T-cell (primary cell): ENCODE measurements at regions not wholly inside any gene's neighbourhood (a gene's known extent, or its start where the extent isn't known, plus 50 kb on each side); places are given as distances from the start of the nearest gene placed in this dataset.

Experiments
- ATAC-seq, 4 experiments: fragments of 200-7000 bp in 3 of 4; fragments of 150-1000 bp in 1 of 4; cut with Tn5 transposase; replicated peaks in 1 of 4; 1 replicate in 3 of 4; 2 replicates in 1 of 4; pipeline ENCODE4 v1.10.0; 2021; ENCODE audit warnings: moderate library complexity in 3 of 4, mild to moderate bottlenecking in 2 of 4, moderate number of reproducible peaks in 1 of 4
- CTCF ChIA-PET, 2 donors: fragments of 300-600 bp; sonication (Branson Sonifier 250); formaldehyde crosslinking; loops; one replicate each; lab custom pipeline; 2022; ENCODE audit warnings: antibody characterized with exemption in 2 of 2; lab: Charles Lee
- POLR2A ChIA-PET, 2 donors: fragments of 300-600 bp; sonication (Branson Sonifier 250); formaldehyde crosslinking; loops; one replicate each; lab custom pipeline; 2022; ENCODE audit warnings: antibody characterized with exemption in 2 of 2; lab: Charles Lee
- DNase-seq, 35 experiments: peaks; one replicate each; pipeline versions ENCODE4 v3.0.0 to v3.0.0-alpha.2; 2013 to 2023
- H3K27ac ChIP-seq: one replicate; pipeline ENCODE4 v1.5.1; 2013; ENCODE audit warnings: low read length
- H3K27me3 ChIP-seq, 2 experiments: replicated peaks in 1 of 2; 1 replicate in 1 of 2; 2 replicates in 1 of 2; pipeline versions ENCODE4 v1.6.1 to v1.7.0; 2013; ENCODE audit warnings: low read length in 1 of 2, mixed read lengths in 1 of 2; ENCODE audit not compliant: control insufficient read depth in 2 of 2, insufficient read depth in 2 of 2; ENCODE audit errors: extremely low read depth in 1 of 2
- H3K36me3 ChIP-seq, 2 donors: 1 replicate in 1 of 2; 2 replicates in 1 of 2; pipeline versions ENCODE4 v1.6.1 to v1.7.0; 2013; ENCODE audit warnings: low read length in 1 of 2; ENCODE audit not compliant: control insufficient read depth in 2 of 2, insufficient read depth in 1 of 2; ENCODE audit errors: extremely low read depth in 1 of 2
- H3K4me1 ChIP-seq, 2 experiments: 1 replicate in 1 of 2; 2 replicates in 1 of 2; pipeline versions ENCODE4 v1.6.1 to v1.7.0; 2013; ENCODE audit warnings: low read length in 2 of 2, mixed read lengths in 1 of 2; ENCODE audit not compliant: insufficient read depth in 2 of 2, control insufficient read depth in 1 of 2; ENCODE audit errors: extremely low read depth in 1 of 2
- H3K4me3 ChIP-seq, 2 donors: 1 replicate in 1 of 2; 2 replicates in 1 of 2; pipeline versions ENCODE4 v1.5.1 to v1.7.0; 2013; ENCODE audit warnings: mild to moderate bottlenecking in 2 of 2, low read length in 1 of 2, moderate library complexity in 1 of 2; ENCODE audit not compliant: control insufficient read depth in 1 of 2; ENCODE audit errors: extremely low read depth in 1 of 2
- H3K9me3 ChIP-seq: 2 replicates; pipeline ENCODE4 v1.7.0; 2013
- H3K27ac Mint-ChIP-seq, 2 donors: one replicate each; pipeline ENCODE4 v1.8.0; 2020 to 2021; ENCODE audit warnings: mild to moderate bottlenecking in 2 of 2, mixed read lengths in 2 of 2
- H3K27me3 Mint-ChIP-seq, 2 donors: one replicate each; pipeline ENCODE4 v1.8.0; 2021 to 2022; ENCODE audit warnings: mixed read lengths in 2 of 2
- H3K36me3 Mint-ChIP-seq: one replicate; pipeline ENCODE4 v1.8.0; 2021; ENCODE audit warnings: mixed read lengths
- H3K4me1 Mint-ChIP-seq, 3 donors: one replicate each; pipeline ENCODE4 v1.8.0; 2020 to 2022; ENCODE audit warnings: mixed read lengths in 3 of 3, mild to moderate bottlenecking in 1 of 3
- H3K4me3 Mint-ChIP-seq, 3 donors: one replicate each; pipeline ENCODE4 v1.8.0; 2020 to 2022; ENCODE audit warnings: mild to moderate bottlenecking in 3 of 3, mixed read lengths in 3 of 3, moderate library complexity in 3 of 3
- H3K9me3 Mint-ChIP-seq, 3 donors: one replicate each; pipeline ENCODE4 v1.8.0; 2020 to 2022; ENCODE audit warnings: mixed read lengths in 3 of 3
- WGBS: methylation state at CpG from one replicate; pipeline ENCODE4 v1.1.5; 2013; ENCODE audit warnings: missing lambda C conversion rate; ENCODE audit not compliant: insufficient coverage; 5-methylcytosine and 5-hydroxymethylcytosine counted together

DNA sequence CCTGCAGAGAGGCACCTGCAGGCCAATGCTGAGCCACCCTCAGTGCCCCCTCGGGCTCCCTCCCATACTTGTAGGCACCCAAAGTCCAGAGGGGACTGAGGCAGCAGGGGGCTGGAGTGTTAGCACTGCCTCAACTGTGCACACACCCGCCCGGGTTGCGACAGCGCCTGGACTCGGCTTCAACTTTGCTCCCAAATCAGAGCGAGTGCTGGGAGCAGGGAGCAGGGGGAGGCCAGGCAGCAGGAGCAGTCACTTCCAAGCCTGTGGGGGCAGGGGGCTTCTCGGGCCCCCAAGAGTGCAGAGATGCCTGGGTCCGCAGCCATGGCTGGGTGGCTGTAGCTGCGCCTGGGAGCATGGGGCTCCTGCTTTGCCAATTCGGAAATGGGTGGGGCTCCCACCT lies 79.5 kb downstream of the DISP1 start:
- Mint-ChIP-seq H3K27ac (no peak overlapping the region), H3K27me3 (no peaks in the 10 kb centered on the region), H3K4me1 (peaks cover 17 to 20% (median 18%) of the 10 kb centered on the region in 3 donors), H3K36me3 (peaks cover 11% of the 10 kb centered on the region), H3K9me3 (no peaks in the 10 kb centered on the region), H3K4me3 (no peak overlapping the region)
- Histone ChIP-seq H3K9me3 (no peaks in the 10 kb centered on the region), H3K27me3 (no peaks in the 10 kb centered on the region), H3K4me1 (peaks cover 0 to 11% of the 10 kb centered on the region in 2 experiments), H3K36me3 (no peaks in the 10 kb centered on the region), H3K4me3 (no peak overlapping the region), H3K27ac (no peak overlapping the region)
- WGBS: 99% methylated on average over 11 of the region's 11 CpGs
- ChIA-PET POLR2A (no interaction called here), CTCF (no interaction called here)
- no peak for ATAC-seq
- DNase-seq: no peak

DNA sequence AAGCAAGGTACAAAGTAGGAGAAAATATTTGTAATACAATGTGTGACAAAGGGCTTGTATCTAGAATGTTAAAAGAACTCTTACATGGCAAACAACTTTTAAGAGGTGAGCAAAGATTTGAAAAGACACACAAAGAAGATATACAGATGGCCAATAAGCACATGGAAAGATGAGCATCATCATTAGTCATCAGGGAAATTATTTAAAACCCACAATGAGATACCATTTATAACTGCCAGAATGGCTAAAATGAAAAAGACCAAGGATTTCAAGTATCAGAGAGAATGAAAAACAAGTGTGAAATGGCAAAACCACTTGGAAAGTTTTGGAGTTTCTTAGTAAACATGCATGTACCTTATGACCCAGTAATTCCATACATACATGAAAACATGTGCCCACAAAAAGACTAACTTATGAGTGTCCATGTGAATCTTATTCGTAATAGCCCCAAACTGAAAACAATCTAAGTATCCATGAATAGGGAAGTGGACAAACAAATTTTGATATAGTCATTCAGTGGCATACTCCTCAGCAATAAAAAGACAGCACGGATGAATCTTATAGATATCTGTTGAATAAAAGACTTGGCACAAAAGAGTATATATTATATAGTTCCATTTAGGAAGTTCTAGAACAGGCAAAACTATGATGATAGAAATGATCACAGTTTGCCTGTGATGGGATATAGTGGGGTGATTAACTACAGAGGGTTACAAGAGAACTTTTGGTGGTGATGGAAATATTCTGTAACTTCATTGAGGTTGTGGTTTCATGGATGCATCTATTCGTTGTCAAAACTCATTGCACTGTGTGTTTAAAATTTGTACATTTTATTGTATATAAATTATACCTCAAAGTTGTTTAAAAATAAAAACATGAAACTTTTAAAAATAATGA lies 82.0 kb downstream of the DISP1 start:
- POLR2A ChIA-PET: no interaction called here
- H3K9me3 Mint-ChIP-seq: no peaks in the 10 kb centered on the region
- Histone ChIP-seq H3K27ac (no peak overlapping the region), H3K27me3 (no peaks in the 10 kb centered on the region), H3K9me3 (no peaks in the 10 kb centered on the region), H3K4me1 (peaks cover 0 to 11% of the 10 kb centered on the region in 2 experiments), H3K4me3 (no peak overlapping the region), H3K36me3 (no peaks in the 10 kb centered on the region)
- ATAC-seq: no peak
- DNase-seq: no peak
- H3K27me3 Mint-ChIP-seq: no peaks in the 10 kb centered on the region
- peak overlapping the region; percentile 6 to 44 (median 43) for H3K4me3 Mint-ChIP-seq
- peaks cover 18% of the 10 kb centered on the region for H3K36me3 Mint-ChIP-seq
- WGBS: no CpG with 5 or more reads among the region's 3 CpGs
- peaks cover 14 to 17% (median 17%) of the 10 kb centered on the region in 3 donors for H3K4me1 Mint-ChIP-seq
- peak overlapping the region; percentile 33 to 76 for H3K27ac Mint-ChIP-seq
- CTCF ChIA-PET: no interaction called here

DNA sequence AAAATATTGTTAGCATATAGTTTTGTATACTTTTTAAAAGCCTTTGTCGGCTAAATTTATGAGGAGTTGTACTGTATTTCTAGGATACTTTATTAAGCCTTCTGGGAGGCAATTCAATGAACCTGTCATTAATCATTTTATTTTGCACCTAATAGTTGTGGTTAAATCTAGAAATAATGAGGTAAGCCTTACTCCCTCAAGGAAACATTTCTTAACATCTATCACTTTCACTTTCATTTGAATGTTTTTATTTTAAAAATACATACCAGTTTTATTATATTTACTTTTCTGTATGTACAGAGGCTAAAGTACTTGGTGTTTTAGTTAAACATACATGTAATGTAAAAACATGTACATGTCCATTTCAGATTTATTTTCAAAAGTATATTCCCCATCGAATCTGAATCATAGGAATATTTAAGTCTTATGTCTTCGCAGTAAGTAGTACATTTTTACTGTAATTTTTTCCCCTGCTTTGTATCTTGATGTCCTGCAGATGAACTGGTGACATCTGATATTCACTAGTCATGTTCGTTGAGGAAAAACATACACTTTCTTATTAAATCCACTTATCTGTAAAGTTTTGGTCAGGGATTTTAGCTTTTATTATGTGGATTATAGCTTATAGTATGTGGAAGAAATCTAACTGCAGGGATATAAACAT lies 82.8 kb downstream of the DISP1 start:
- no peak for ATAC-seq
- H3K4me3 ChIP-seq: no peak overlapping the region

DNA sequence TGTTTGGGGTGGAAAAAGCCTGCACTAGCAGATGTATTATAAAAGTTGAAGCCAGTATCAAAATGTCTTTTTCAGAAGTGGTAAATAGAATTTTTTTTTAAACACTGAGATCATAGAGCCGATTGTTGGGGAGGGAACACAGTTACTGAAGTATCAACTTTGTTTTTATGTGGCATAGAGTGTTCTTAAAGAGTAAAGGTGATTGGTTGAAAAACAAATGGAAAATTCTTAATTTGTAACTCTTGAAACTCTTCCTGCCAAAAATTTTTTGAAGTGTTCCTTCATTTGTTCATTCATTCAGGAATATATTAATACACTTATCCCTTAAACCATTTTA lies 83.3 kb downstream of the DISP1 start:
- ChIA-PET POLR2A (interaction anchor here in 1 of 2 donors (0.7 kb wide), 1 partner anchor 1220 kb away, joined by 3 read pairs; no protein-coding TSS in a partner anchor), CTCF (no interaction called here)
- H3K4me3 Mint-ChIP-seq: peak overlapping the region; percentile 65 to 68 (median 67)
- DNase-seq (no peak), ATAC-seq (peak in 1 of 4 experiments; percentile 51)
- Histone ChIP-seq H3K27me3 (no peaks in the 10 kb centered on the region), H3K36me3 (no peaks in the 10 kb centered on the region), H3K27ac (no peak overlapping the region), H3K9me3 (no peaks in the 10 kb centered on the region), H3K4me3 (no peak overlapping the region), H3K4me1 (peaks cover 0 to 11% of the 10 kb centered on the region in 2 experiments)
- H3K27me3 Mint-ChIP-seq: no peaks in the 10 kb centered on the region
- H3K36me3 Mint-ChIP-seq: peaks cover 13% of the 10 kb centered on the region
- peak overlapping the region; percentile 81 to 87 for H3K27ac Mint-ChIP-seq
- no peaks in the 10 kb centered on the region for H3K9me3 Mint-ChIP-seq
- 71% methylated on average over 1 of the region's 1 CpG for WGBS
- peaks cover 14 to 17% (median 17%) of the 10 kb centered on the region in 3 donors for H3K4me1 Mint-ChIP-seq

More for the DNA sequence above, 82.8 kb downstream of the DISP1 start:
- Histone ChIP-seq H3K27ac (no peak overlapping the region), H3K36me3 (no peaks in the 10 kb centered on the region), H3K9me3 (no peaks in the 10 kb centered on the region), H3K27me3 (no peaks in the 10 kb centered on the region), H3K4me1 (peaks cover 0 to 11% of the 10 kb centered on the region in 2 experiments)
- peak in 1 of 35 experiments; percentile 2 for DNase-seq
- ChIA-PET POLR2A (interaction anchor here in 1 of 2 donors (0.7 kb wide), 1 partner anchor 1220 kb away, joined by 3 read pairs; no protein-coding TSS in a partner anchor), CTCF (no interaction called here)
- peaks cover 14 to 17% (median 17%) of the 10 kb centered on the region in 3 donors for H3K4me1 Mint-ChIP-seq
- H3K36me3 Mint-ChIP-seq: peaks cover 13% of the 10 kb centered on the region
- H3K4me3 Mint-ChIP-seq: peak overlapping the region; percentile 65 to 68 (median 67)
- no peaks in the 10 kb centered on the region for H3K9me3 Mint-ChIP-seq
- H3K27me3 Mint-ChIP-seq: no peaks in the 10 kb centered on the region
- WGBS: no CpG with 5 or more reads among the region's 4 CpGs
- H3K27ac Mint-ChIP-seq: peak overlapping the region; percentile 81 to 87

DNA sequence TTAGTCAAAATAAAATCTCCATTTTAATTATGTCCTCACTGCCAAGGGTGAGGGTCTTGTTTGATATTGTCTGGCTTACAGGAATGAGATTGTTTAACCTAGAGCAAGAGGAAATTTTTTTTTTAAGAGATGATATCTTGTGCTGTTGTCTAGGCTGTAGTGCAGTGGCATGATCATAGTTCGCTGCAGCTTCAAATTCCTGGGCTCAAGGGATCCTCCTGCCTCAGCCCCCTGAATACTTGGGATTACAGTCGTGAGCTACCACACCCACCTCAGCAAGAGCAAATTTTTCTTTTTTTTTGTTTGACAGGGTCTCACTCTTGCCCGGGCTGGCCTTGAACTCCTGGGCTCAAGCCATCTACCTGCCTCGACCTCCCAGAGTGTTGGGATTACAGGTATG lies 84.6 kb downstream of the DISP1 start:
- POLR2A ChIA-PET: no interaction called here
- Mint-ChIP-seq H3K27ac (no peak overlapping the region), H3K36me3 (peaks cover 7% of the 10 kb centered on the region), H3K4me1 (peaks cover 14 to 17% (median 17%) of the 10 kb centered on the region in 3 donors), H3K27me3 (no peaks in the 10 kb centered on the region), H3K4me3 (no peak overlapping the region), H3K9me3 (no peaks in the 10 kb centered on the region)
- no peaks in the 10 kb centered on the region for H3K9me3 ChIP-seq
- CTCF ChIA-PET: no interaction called here
- H3K36me3 ChIP-seq: no peaks in the 10 kb centered on the region
- ATAC-seq: no peak
- no peak overlapping the region for H3K27ac ChIP-seq
- WGBS: no CpG with 5 or more reads among the region's 4 CpGs
- no peak for DNase-seq
- H3K4me1 ChIP-seq: peaks cover 0 to 11% of the 10 kb centered on the region in 2 experiments
- H3K27me3 ChIP-seq: no peaks in the 10 kb centered on the region
- H3K4me3 ChIP-seq: no peak overlapping the region

DNA sequence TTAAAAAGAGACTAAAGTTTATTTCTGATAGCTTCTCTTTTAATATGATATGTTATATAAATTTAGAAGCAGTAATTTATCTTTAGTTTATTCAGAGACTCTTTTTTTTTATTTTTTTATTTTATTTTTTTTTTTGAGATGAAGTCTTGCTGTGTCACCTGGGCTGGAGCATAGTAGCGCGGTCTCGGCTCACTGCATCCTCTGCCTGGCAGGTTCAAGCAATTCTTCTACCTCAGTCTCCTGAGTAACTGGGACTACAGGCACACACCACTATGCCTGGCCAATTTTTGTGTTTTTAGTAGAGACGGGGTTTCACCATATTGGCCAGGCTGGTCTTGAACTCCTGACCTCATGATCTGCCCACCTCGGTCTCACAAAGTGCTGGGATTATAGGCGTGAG lies 89.6 kb downstream of the DISP1 start:
- Mint-ChIP-seq H3K27ac (no peak overlapping the region), H3K4me1 (no peaks in the 10 kb centered on the region), H3K9me3 (no peaks in the 10 kb centered on the region), H3K36me3 (peaks cover 7% of the 10 kb centered on the region), H3K4me3 (no peak overlapping the region), H3K27me3 (no peaks in the 10 kb centered on the region)
- no peak overlapping the region for H3K27ac ChIP-seq
- no peaks in the 10 kb centered on the region for H3K27me3 ChIP-seq
- ATAC-seq: no peak
- no peaks in the 10 kb centered on the region for H3K9me3 ChIP-seq
- DNase-seq: no peak
- WGBS: no CpG with 5 or more reads among the region's 6 CpGs
- H3K4me1 ChIP-seq: no peaks in the 10 kb centered on the region
- H3K36me3 ChIP-seq: no peaks in the 10 kb centered on the region
- CTCF ChIA-PET: no interaction called here
- POLR2A ChIA-PET: interaction anchor here in 1 of 2 donors (0.6 kb wide), 1 partner anchor 82 kb away, joined by 3 read pairs; no protein-coding TSS in a partner anchor
- H3K4me3 ChIP-seq: no peak overlapping the region
